ENCODE measurements at regions not wholly inside any gene's neighbourhood (a gene's known extent, or its start where the extent isn't known, plus 50 kb on each side); places are given as distances from the start of the nearest gene placed in this dataset.
"Not testable (repeated sequence)": the region's sequence is repeated elsewhere in the genome, so short reads cannot be mapped to it uniquely, and the experiment has no call there.

DNA sequence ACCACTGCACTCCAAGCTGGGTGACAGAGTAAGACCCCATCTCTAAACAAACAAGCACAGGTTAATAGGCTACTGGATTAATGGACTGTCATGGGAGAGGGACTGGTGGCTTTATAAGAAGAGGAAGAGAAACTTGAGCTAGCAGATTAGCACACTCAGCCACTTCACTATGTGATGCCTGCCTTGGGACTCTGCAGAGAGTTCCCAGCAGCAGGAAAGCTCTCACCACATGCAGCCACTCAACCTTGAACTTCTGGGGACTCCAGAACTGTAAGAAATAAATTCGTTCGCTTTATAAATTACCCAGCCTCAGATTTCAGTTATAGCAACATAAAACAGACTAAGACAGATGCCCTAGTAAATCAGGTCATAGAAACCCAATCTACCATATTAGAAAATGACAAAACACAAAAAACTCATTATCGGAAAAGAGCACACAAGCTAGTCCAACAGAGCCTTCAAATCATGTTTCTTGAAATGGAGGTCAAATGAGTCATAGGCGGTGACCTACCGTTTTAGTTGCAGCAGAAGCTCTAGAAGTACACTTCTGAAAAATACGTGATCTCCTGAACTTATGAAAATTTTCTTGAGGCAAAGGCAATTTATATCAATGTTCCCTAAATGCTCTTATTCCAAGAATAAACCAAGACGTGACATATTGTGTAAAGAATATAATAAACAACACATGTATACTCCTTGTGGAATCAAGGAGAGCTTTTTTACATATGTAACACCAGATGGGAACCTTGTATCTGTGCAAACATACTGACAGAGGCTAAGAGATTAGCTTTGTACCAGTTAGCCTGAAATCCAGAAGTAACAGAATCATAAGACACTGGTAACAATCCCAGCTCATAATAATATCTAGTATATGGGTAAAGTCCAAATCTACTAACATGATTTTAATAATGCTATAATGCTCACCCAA, 340.9 kb upstream of the SGCG start:
- H3K27ac Mint-ChIP-seq (ENCODE audit: unreplicated experiment), result peak overlapping the region; percentile 59
- no peak overlapping the region for H3K4me3 Mint-ChIP-seq
- no peaks in the 10 kb centered on the region for H3K36me3 Mint-ChIP-seq (ENCODE audit: low read depth)
- H3K27me3 Mint-ChIP-seq (ENCODE audit: low read depth), result no peaks in the 10 kb centered on the region
- no peak for DNase-seq (ENCODE audit: low read depth, low spot score)
- no peaks in the 10 kb centered on the region for H3K9me3 Mint-ChIP-seq
- H3K4me1 Mint-ChIP-seq, result no peaks in the 10 kb centered on the region
- TF ChIP-seq, protein P1, sequence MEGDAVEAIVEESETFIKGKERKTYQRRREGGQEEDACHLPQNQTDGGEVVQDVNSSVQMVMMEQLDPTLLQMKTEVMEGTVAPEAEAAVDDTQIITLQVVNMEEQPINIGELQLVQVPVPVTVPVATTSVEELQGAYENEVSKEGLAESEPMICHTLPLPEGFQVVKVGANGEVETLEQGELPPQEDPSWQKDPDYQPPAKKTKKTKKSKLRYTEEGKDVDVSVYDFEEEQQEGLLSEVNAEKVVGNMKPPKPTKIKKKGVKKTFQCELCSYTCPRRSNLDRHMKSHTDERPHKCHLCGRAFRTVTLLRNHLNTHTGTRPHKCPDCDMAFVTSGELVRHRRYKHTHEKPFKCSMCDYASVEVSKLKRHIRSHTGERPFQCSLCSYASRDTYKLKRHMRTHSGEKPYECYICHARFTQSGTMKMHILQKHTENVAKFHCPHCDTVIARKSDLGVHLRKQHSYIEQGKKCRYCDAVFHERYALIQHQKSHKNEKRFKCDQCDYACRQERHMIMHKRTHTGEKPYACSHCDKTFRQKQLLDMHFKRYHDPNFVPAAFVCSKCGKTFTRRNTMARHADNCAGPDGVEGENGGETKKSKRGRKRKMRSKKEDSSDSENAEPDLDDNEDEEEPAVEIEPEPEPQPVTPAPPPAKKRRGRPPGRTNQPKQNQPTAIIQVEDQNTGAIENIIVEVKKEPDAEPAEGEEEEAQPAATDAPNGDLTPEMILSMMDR (conservative IDR thresholded peaks at IDR 0.05), result no peak

DNA sequence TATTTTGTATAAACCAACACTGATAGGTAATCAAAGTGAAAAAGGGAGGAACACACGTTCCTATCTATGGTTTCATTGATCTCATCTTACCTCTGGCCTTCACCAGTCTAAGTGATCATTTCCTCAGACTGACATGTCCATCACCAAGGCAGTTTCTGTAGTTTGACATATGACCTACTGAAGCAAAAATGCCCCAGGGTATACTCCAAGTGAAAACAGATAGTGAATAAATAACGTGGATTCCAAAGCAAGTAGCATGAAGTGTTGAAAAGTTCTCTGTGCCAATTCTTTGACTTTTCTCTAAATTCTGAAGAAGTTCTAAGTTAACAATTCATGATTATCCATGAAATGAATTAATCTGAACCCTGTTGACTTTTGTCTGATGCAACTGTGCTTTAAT, 334.2 kb upstream of the SGCG start:
- Mint-ChIP-seq H3K4me1 (peaks cover 9% of the 10 kb centered on the region), H3K36me3 (ENCODE audit: low read depth) (no peaks in the 10 kb centered on the region), H3K9me3 (no peaks in the 10 kb centered on the region), H3K4me3 (no peak overlapping the region), H3K27me3 (ENCODE audit: low read depth) (no peaks in the 10 kb centered on the region), H3K27ac (ENCODE audit: unreplicated experiment) (no peak overlapping the region)
- TF ChIP-seq, protein P1 (conservative IDR thresholded peaks at IDR 0.05), result no peak
- DNase-seq (ENCODE audit: low read depth, low spot score), result no peak

DNA sequence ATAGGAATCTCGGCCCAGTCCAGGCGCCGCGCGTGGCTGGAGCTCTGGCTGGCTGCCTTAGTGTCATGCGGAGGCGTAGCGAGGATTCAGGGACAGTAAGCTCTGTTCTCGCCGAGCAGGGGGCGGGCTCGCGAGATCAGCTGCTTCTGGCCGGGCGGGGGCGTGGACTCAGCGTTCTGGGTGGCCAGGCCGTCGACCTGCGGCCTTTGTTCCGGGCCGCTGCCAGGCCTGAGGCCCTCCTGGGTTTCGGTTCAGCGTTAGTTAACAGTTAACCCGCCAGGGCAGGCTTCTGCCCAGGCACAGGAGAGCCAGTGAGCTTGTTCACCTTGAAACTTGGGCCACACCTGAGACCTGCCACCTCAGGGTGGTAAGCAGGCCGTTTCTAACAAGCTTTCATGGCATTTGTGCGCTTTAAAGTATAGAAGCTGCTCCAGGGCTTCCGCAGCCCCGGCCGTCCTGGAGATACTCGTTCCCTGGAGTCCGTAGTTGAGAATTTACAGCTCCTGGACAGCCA, 332.2 kb upstream of the SGCG start:
- Mint-ChIP-seq H3K4me1 (peaks cover 9% of the 10 kb centered on the region), H3K36me3 (ENCODE audit: low read depth) (no peaks in the 10 kb centered on the region), H3K9me3 (no peaks in the 10 kb centered on the region), H3K4me3 (no peak overlapping the region), H3K27ac (ENCODE audit: unreplicated experiment) (no peak overlapping the region), H3K27me3 (ENCODE audit: low read depth) (no peaks in the 10 kb centered on the region)
- TF ChIP-seq, protein P1 (conservative IDR thresholded peaks at IDR 0.05), result no peak
- no peak for DNase-seq (ENCODE audit: low read depth, low spot score)

DNA sequence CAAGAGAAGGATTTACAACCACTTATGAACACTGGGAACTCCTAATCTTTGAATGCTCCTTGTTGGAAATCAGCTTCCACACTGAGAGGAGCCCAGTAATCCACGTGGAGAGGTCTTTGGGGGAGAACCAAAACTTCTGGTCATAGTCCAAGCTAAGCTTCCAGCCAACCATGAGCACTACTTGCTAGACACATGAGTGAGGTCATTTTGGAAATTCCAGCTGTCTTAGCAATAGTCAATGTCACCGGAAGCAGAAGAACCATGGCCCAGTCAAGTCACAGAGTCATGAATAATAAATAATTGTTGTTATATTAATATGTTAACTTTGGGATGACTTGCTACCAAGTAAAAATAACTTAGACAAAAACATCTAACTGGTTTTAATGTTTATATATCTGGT, 324.9 kb upstream of the SGCG start:
- H3K9me3 Mint-ChIP-seq, result peaks cover 3% of the 10 kb centered on the region
- H3K4me1 Mint-ChIP-seq, result no peaks in the 10 kb centered on the region
- H3K4me3 Mint-ChIP-seq, result no peak overlapping the region
- H3K36me3 Mint-ChIP-seq (ENCODE audit: low read depth), result no peaks in the 10 kb centered on the region
- TF ChIP-seq, protein P1 (conservative IDR thresholded peaks at IDR 0.05), result no peak
- DNase-seq (ENCODE audit: low read depth, low spot score), result no peak
- no peaks in the 10 kb centered on the region for H3K27me3 Mint-ChIP-seq (ENCODE audit: low read depth)
- no peak overlapping the region for H3K27ac Mint-ChIP-seq (ENCODE audit: unreplicated experiment)

DNA sequence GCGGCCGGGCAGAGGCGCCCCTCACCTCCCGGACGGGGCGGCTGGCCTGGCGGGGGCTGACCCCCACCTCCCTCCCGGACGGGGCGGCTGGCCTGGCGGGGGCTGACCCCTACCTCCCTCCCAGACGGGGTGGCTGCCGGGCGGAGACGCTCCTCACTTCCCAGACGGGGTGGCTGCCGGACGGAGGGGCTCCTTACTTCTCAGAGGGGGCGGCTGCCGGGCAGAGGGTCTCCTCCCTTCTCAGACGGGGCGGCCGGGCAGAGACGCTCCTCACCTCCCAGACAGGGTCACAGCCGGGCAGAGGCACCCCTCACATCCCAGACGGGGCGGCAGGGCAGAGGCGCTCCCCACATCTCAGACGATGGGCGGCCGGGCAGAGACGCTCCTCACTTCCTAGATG, 321.8 kb upstream of the SGCG start:
- not testable (repeated sequence) for H3K4me1 Mint-ChIP-seq; H3K9me3 Mint-ChIP-seq; H3K27me3 Mint-ChIP-seq (ENCODE audit: low read depth); DNase-seq (ENCODE audit: low read depth, low spot score); H3K4me3 Mint-ChIP-seq; H3K27ac Mint-ChIP-seq (ENCODE audit: unreplicated experiment); H3K36me3 Mint-ChIP-seq (ENCODE audit: low read depth)

DNA sequence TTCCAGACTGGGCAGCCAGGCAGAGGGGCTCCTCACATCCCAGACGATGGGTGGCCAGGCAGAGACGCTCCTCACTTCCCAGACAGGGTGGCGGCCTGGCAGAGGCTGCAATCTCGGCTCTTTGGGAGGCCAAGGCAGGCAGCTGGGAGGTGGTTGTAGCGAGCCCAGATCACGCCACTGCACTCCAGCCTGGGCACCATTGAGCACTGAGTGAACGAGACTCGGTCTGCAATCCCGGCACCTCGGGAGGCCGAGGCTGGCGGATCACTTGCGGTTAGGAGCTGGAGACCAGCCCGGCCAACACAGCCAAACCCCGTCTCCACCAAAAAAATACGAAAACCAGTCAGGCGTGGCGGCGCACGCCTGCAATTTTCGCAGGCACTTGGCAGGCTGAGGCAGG, 321.4 kb upstream of the SGCG start:
- H3K36me3 Mint-ChIP-seq (ENCODE audit: low read depth); H3K4me1 Mint-ChIP-seq; H3K27ac Mint-ChIP-seq (ENCODE audit: unreplicated experiment); H3K27me3 Mint-ChIP-seq (ENCODE audit: low read depth); DNase-seq (ENCODE audit: low read depth, low spot score); H3K9me3 Mint-ChIP-seq; H3K4me3 Mint-ChIP-seq: not testable (repeated sequence)
